HG03520 (cell line): ENCODE measurements at regions not wholly inside any gene's neighbourhood (a gene's known extent, or its start where the extent isn't known, plus 50 kb on each side); places are given as distances from the start of the nearest gene placed in this dataset.

ENCODE experiments used
- ATAC-seq: cut with Tn5 transposase; IDR thresholded peaks from one replicate; pipeline ENCODE4 v1.9.1; 2021; ENCODE audit warnings: mild to moderate bottlenecking, moderate library complexity; ENCODE audit not compliant: unreplicated experiment

DNA sequence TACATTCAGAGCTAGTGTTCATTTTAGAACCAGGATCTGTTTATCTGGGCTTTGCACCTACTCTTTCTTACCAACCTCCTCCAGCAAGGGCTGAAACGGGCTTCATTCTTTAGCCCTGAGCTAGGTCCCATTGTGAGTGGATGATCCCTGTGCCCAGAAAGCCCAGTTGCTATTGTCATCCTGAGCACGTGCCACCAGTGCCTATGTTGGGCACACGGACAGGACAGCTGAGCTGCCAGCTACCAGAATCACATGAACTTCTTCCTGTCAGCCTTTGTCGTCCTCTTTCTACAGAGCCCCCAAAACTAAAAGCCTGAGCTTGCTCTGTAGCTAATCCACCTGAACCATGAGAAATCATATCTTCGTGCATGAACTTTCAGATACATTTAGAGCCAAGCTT, 74.4 kb upstream of the NTM start:
- no peak for ATAC-seq

DNA sequence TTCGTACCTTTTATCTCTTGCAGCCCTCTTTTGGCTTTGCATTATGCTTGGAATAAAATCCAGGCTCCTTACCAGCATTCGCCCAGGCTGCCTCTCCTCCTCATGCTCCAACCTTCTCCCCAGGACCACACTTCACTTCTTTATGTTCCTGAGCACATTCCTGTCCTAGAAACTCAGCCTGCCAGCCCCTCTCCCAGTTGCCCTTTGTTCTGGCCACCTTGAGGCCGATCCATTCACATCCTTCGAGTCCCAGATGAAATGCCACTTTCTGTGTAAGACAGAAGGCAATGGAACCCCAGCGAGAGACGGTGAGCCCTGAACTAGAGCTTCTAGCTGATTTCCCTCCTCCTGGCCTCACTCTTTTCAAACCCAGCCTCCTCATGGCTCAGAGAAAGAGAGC, 73.0 kb upstream of the NTM start:
- no peak for ATAC-seq

DNA sequence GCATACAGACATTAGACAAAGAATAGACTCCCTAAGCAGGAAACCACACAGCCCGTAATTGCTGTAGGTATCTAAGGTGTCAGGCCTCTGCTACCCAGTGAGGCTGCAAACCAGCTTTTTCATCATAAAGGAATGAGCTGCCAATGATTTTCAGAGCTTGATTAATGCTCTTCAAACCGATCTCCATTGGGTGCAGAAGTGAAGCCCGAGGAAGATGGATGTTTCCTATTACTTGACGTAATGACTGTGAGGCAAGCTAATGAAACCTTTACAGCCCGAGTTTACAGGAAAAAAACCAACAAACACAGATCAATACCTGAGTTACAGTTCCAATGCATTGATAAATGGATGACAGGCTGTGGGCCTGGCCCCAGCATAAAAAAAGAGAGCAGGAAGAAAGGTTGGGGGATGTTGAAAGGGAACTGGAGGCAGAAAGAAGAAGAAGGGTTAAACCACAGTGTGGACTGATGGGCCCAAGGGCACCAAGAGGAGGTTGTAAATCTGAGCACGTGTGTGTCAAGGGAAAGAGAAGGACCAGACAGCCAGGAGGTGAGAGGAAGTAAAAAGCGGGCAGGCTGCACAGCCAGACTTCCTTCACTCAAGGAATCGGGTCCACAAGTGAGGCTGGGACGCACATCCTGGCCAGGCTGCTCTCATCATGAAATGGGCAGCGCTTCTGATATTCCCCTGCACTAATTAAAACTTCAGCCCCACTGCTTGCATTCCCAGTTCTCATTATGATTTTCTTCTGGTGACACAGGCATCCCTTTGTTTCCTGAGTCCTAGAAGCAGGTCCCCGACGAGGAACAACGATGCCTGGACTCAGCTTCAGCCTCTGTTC, 70.6 kb upstream of the NTM start:
- ATAC-seq, result no peak

DNA sequence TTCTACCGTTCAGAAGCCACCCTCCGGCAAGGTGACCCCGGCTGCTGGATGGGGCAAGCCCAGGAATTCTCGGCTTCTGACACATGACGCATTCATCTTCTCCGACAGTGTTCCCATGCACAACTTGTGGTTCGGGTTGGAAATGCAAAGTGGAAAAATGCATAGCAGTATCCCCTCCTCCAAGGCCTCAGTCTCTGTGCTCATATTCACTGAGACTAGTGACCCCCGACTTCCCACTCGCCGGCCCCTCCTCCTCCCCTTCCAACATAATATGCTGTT, 70.0 kb upstream of the NTM start:
- no peak for ATAC-seq

DNA sequence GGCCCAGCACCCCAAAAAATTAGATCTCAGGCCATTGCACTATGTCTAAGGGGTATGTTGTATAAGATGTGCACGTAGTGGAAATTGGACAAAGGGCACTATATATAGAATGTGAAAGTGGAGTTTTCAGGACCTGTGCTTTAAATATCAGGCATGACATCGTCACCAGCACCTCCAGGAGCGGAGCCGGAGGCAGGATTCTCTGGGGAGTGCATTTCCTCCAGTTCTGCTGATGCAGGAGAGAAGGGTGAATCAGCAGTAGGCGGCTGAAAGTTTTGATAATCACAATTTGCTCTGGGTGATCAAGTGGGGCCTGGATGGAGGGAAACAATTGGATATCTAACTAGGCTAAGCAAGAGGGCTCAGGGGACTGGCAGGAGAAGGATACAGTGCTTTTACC, 69.1 kb upstream of the NTM start:
- no peak for ATAC-seq

DNA sequence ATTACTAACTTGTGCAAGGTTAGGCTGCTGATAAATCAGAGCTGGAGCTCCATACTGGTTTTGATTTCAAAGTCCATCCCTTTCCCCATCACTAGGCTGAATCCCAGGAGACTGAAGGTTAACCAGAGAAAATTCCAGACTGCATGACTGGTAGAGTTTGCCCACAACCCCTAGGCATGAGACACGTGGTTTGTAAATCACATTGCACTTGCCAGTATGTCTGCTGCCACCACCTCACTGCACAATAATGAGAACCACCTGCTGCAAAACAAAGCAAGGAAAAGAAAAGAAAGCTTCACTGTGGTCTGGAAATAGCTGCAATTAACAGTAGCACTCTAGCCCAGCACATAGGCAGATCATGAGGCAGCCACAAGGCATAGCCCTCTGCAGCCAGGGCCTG, 67.6 kb upstream of the NTM start:
- ATAC-seq, result no peak

DNA sequence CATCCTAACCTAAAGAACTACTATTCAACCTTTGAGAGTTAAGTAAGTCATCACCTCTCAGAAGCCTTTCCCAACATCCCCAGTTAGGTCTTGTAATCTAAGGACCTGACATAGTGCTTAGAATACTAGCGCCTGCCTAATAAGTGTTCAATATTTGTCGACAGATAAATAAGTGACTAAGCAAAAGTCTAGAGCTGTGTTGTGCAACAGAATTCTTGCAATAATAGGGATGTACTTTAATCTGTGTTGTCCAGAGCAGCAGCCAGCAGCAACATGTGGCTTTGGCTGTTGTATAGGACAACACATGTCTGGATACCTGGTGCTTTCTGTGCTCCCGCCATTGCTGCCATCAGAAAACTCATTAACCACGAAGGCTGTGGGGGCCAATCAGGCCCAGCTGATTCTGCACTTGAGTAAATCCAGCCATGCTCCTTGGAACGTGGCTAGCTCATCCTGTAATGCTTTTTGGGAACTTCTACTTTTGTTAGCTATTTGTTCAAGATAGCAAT, 66.8 kb upstream of the NTM start:
- no peak for ATAC-seq

DNA sequence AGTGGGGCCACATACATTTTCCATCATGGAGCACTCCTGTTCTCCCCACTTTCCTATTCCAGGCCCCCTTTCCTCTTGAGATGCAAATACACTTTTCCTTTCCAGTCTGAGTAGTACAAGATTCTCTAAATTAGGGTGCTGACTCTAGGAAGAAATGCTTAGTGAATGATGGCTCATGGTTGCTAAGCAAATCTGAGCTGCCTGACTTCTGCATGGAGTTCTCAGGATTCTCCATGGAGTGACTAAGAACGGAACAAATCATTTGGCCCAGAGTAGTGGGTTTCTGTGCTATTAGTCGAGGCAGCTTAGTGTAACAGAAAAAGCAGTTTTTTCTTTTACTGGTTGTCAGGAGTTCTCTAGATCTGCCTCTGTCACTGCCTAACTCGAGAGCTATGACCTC, 65.4 kb upstream of the NTM start:
- ATAC-seq, result no peak

DNA sequence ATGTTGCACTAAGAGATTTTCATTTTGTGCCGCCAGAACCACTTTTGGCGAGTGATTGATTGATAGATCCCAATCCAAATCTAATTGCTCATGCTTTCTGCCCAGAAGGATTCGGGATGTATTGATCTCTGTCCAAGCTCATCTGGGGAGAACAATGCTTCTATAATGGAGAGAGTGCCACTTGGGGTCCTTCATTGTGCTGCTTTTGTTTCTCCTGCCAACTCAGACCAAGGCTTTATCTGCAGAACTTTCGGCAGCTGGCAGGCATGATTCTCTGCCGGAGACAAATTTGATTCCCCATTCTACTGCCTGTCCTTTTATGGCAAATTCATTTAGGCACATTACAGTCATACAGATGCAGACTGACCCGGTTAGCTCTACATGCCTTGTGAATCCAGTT, 62.9 kb upstream of the NTM start:
- no peak for ATAC-seq

DNA sequence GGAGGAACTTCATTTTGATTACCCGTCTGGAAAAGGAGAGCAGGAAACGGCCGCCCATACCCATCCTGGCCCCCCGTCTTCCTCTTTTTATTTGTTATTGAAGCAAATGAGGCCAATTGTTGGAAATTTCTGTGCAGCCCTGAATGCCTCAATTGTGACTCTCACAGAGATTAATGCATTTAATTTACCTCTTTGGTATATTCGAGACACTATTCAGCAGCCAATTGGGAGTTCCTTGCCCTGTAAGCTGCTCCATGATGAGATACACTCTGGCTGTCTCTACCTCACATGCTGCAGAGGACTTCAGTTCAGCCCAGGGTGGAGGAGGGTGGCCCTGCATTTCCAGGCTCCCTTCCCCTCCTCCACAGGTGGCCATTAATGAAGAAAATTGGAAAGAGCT, 60.6 kb upstream of the NTM start:
- ATAC-seq, result no peak

DNA sequence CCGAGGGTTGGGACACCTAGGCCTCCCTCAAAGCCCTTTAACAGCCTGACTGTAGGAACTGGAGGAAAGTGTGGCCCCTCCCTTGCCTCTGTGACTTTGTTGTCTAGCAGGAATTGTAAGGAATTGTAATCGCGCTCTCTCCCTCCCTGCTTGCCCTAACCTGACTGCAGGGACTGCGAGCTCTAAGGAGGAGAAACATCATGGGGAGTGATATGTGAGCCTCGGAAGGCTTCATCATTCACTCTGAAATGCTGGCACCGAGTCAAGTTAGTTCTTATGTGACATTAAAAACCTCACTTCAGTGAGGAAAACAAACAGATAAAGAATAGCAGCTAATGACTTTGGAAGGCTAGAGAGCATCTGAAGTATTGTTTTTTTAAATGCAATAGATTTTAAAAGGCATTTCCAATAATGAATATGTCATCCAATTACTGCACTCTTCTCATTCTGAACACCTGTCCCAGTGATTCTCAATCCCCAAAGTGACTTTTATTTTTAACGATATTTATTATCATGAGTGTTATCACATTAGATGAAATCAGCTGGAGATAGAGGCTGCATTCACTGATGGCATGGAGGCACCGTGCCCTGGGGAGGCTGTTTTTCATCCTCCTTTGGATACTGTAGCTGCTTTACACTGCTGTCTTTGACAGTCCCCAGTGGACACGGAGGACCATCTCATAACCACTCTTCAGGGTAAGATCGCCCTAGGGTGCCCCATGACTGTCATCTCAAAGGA, 58.5 kb upstream of the NTM start:
- ATAC-seq, result no peak
